ENCODE measurements at regions not wholly inside any gene's neighbourhood (a gene's known extent, or its start where the extent isn't known, plus 50 kb on each side); places are given as distances from the start of the nearest gene placed in this dataset. TPM values are rescaled to one million over a fixed set of nuclear protein-coding genes. Genes with fewer than 3 reads are reported as not detected.

- TF ChIP-seq CTCF (IDR thresholded peaks at IDR 0.05), result no peak
- H3K36me3 ChIP-seq, result no peaks in the 10 kb centered on the region
- H3K9me3 ChIP-seq, result no peaks in the 10 kb centered on the region
- no peak overlapping the region for H3K4me3 ChIP-seq
- no peak for ATAC-seq
- intact Hi-C loops (cut with DNase I), result no loop called here
- DNase-seq, result no peak
- H3K27ac ChIP-seq, result no peak overlapping the region
- H3K4me1 ChIP-seq, result peaks cover under 1% of the 10 kb centered on the region
- H3K27me3 ChIP-seq, result no peaks in the 10 kb centered on the region
Observed at GRCh38 chr11:19306179-19306944, 65.6 kb upstream of the E2F8 start.

- no peaks in the 10 kb centered on the region for H3K36me3 ChIP-seq
- peaks cover 6% of the 10 kb centered on the region for H3K27me3 ChIP-seq
- DNase-seq, result no peak
- intact Hi-C loops (cut with DNase I), result no loop called here
- H3K9me3 ChIP-seq, result no peaks in the 10 kb centered on the region
- H3K4me3 ChIP-seq, result no peak overlapping the region
- ATAC-seq, result no peak
- no peaks in the 10 kb centered on the region for H3K4me1 ChIP-seq
- TF ChIP-seq CTCF (IDR thresholded peaks at IDR 0.05), result no peak
- H3K27ac ChIP-seq, result no peak overlapping the region
Observed at GRCh38 chr11:19301361-19301760, 60.6 kb upstream of the E2F8 start.

- no peak for ATAC-seq
- no peak for DNase-seq
- intact Hi-C loops (cut with DNase I), result no loop called here
- H3K27me3 ChIP-seq, result peaks cover under 1% of the 10 kb centered on the region
- no peaks in the 10 kb centered on the region for H3K9me3 ChIP-seq
- no peaks in the 10 kb centered on the region for H3K4me1 ChIP-seq
- H3K36me3 ChIP-seq, result no peaks in the 10 kb centered on the region
- TF ChIP-seq CTCF (IDR thresholded peaks at IDR 0.05), result no peak
- no peak overlapping the region for H3K27ac ChIP-seq
- H3K4me3 ChIP-seq, result no peak overlapping the region
Observed at GRCh38 chr11:19294444-19294843, 53.7 kb upstream of the E2F8 start.

GRCh38 chr11:19291064-19291463 is 50.3 kb upstream of the E2F8 start:
- Histone ChIP-seq H3K4me3 (no peak overlapping the region), H3K36me3 (no peaks in the 10 kb centered on the region), H3K9me3 (no peaks in the 10 kb centered on the region), H3K27me3 (no peaks in the 10 kb centered on the region), H3K27ac (no peak overlapping the region), H3K4me1 (no peaks in the 10 kb centered on the region)
- no peak for DNase-seq
- intact Hi-C loops (cut with DNase I), result no loop called here
- no peak for ATAC-seq
- no peak for TF ChIP-seq CTCF (IDR thresholded peaks at IDR 0.05)

Small RNAs in the stretch of these regions (microRNA-seq; reads per million reads assigned to microRNA genes)
- gene MIR4486 (ENCODE audit: borderline microRNAs expressed), result not detected

Measured in upper lobe of right lung (tissue), 1 donor.